ENCODE measurements at regions not wholly inside any gene's neighbourhood (a gene's known extent, or its start where the extent isn't known, plus 50 kb on each side); places are given as distances from the start of the nearest gene placed in this dataset.

DNA sequence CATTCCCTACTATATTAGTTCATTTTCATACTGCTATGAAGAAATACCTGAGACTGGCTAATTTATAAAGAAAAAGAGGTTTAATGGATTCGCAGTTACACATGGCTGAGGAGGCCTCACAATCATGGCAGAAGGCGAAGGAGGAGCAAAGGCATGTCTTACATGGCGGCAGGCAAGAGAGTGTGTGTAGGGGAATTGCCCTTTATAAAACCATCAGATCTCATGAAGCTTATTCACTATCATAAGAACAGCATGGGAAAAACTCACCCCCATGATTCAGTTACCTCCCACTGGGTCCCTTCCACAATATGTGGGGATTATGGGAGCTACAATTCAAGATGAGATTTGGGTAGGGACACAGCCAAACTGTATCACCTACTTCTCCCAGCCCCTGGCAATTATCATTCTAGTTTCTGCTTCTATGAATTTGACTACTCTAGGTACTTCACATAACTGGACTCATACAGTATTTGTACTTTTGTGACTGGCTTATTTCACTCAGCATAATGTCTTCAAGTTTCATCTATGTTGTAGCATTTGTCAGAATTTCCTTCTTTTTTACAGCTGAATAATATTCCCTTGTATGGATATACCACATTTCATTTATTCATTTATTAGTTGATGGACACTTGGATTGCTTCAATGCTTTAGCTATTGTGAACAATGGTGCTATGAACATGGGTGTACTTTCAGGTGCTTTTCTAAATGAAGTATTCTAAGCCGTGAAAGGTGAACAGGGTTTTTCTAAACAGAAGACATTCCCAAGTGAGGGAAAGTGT lies 219.5 kb upstream of the NUDT4 start:
- no peak for DNase-seq

DNA sequence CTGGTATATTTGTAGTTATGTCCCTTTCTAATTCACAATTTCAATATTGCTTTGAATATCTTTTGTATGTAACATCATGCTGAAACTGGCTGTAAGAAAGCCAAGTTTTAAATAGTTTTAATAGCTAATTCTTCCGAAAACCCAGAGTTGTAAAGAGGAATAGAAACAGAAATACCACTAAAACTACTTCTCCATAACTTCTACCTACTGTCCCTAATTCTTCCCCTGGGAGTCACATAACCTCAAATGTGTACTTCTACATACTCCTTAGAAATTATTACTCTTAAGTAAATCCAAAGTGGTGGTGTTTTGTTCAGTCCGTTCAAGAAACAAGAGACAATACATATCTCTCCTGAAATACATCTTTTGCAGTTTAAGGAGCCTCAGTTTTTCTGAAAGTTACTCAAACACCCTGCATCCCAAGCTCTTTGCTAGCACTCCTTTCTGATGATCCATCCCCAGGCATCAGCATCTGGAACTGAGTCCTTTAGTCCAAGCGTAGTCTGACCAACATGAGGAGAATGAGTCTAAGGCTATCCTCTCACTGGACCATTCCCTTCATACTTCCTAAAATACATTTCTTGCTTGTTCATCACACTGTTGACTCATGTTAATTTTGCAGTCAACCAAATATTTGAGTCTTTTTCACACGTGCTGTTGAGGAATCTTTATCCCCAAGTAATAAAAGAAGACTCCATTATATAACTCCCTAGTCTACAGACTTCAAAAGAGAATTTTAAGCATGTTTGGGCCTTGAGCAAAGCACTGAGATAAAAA lies 214.3 kb upstream of the NUDT4 start:
- no peak for DNase-seq

DNA sequence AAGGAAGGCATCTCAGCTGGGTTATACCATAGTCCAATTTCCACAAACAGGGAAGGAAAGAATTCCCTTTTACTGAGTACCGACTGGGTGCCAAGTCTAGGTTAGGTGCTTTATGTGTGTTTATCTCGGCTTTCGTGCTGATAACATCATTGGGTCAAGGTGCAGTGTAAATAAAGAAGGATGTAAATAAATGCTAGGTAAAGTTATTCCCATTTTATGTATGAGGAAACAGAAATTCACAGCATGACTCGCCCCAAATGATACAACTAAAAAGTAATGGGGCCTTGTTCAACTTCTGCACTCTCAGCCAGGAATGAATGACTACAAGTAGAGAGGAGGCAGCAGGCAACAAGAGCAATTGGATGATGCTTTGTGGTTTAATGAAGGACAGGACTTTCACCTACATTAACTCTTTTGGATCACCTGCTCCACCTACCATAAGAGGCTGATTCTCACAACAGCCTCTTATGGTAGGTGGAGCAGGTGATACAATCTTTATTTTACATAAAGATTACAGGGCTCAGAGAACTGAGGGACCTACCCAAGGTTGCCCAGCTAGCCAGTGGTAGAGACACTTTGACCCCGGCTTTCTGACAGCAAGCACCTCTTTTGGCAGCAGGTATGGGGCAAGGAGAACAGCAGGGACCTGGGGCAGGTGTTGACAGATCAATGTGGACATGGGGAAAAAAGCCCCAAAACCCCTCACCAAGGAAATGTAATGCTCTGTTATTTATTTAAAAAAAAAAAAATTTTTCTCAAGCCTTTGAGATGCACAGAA lies 213.4 kb upstream of the NUDT4 start:
- DNase-seq, result no peak

DNA sequence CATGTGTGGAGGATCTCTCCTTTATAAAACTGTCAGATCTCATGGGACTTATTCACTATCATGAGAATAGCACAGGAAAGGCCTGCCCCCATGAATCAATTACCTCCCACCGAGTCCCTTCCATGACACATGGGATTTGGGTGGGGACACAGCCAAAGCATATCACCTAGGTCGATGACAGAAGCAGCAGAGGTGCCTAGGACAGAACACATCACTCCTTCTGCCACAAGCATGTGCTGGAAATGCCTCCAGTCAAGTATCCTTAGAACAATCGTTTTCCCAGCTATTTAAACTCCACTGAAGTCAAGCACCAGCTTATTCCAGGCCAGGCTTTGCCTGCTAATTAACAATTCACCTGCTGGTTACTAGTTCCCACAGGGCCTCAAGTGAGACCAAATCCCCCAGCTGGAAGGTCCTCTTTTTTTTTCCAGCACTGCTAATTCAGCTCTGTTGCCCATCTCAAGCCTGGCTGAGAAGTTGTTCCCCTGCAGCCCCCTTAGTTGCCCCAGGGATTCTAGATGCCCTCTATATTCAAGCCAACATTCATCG lies 212.3 kb upstream of the NUDT4 start:
- no peak for DNase-seq

DNA sequence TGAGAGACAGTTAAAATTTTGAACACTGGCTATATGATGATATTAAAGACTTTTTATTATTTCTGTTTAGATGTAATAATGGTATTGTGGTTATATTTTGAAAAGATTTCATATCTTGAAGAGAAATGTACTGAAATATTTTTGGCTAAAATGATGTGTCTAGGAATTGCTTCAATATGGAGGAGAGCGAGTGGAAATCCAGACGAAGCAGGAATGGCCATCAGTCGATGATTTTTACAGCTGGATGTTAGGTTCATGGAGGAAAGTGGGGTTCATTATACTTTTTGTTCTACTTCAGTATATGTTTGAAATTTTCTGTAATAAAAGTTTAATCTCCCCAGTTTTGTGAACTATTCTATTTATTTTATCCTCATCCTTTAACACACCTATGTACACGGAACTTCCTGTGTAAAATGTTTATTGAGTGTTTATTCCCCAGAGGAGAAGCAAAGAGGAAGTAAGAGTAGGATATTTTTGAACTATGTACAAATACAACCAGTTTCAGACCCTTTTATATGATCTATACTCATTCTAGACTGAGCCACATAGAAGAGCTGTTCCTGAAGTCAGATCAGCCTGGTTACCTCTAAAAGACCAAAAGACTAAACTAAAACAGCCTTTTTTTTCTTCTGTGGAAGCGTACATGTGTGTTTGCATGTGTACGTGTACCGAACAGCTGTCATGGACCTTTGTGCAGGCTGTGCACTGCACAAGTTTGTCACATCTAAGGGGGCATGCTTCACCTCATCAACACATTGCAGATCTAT lies 211.0 kb upstream of the NUDT4 start:
- no peak for DNase-seq

DNA sequence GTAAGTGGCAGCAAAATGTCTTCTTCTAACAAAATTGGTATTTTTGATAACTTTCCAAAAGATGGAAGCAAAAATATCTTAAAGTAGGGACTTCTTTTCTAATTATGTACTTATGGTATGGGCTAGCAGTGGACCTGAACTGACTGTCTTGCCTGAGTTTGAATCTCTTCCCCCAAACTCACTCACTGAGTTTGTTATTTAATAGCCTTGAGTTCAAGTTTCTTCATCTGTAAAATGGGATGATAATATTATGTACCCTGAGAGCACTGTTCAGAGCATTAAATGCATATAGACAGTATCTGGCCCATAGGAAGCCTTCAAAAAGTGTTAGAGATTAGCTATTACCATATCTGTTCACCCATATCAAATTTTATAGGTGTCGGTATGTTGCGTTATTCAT lies 210.4 kb upstream of the NUDT4 start:
- no peak for DNase-seq

DNA sequence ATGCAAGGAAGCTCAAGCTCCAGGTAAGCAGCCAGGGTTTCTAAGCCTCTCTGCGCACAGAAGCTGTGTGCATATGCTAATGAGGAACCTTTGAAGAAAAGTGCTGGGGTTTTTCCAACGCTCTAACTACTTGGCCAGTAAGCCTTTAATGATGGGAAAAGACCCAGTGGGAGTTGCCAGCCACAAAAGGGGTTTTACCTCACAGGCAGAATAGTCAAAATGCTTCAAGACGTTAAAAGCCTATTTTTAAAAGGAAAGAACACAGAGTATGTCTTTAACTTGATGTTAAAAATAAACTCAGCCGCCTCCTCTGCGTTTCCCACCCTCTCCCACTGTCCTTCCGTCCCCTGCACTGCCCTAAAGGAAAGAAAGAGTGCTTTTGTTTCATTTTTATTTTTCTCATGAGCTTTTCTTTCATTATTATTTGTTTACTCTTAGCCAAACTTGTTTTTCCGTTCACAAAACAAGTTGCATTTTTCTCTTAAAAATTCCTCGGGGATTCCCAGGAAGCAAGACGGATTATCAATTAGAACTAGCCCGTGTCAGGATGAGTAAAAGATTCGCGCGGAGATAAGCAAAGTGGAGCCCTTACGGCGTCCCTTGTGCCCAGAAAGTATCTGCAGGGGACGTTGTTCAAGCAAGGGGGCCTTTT lies 209.8 kb upstream of the NUDT4 start:
- DNase-seq, result peak in 1 of 2 experiments; percentile 27

DNA sequence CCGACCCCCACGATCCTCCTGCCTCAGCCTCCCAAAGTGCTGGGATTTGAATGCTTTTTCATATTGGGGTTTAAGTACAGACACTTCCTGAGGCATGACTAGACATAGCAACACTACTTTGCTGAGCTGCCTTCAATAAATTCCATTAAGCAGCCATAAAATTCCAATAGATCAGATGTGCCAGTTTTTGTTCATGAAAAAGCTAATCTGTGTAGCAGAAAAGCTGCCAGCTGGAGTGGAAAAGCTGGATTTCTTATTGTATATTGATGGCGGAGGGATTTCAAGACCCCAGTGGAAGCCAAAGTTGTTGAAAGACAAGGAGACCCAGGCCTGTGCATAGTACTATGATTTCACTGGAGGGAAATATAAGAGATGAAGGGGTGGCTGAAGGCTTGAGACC lies 209.0 kb upstream of the NUDT4 start:
- no peak for DNase-seq

DNA sequence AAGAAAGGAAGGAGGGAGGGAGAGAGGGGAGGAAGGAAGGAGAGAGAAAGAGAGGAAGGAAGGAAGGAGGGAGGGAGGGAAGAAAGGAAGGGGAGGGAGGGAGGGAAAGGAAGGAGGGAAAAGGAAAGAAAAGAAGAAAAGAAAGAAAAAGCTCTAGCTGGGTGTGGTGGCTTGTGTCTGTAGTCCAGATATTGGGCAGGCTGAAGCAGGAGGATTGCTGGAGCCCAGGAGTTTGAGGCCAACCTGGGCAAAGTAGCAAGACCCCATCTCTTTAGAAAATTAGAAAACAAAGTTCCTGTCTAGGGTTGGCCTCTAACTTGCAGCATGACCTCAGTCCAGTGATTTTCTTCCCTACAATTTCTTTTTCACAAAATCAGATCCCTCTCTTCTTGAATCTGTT lies 208.2 kb upstream of the NUDT4 start:
- no peak for DNase-seq

DNA sequence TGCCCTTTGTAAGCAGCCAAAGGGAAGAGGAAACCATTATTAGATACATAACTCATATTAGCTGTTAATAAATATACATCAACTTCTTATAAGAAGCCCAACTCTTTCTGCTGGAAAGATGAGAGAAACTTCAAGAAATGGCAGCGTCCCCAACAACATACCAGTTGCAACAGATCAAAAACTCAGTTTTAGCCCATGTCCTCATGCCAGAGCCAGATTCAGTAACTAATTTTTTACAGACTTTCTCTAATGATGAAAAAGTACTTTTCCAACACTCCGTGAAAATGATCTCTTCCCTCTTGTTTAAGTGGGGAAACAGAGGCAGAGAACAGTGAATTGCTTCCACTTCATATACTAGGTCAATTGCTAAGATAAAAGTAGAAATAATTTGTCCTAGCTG lies 206.8 kb upstream of the NUDT4 start:
- no peak for DNase-seq

DNA sequence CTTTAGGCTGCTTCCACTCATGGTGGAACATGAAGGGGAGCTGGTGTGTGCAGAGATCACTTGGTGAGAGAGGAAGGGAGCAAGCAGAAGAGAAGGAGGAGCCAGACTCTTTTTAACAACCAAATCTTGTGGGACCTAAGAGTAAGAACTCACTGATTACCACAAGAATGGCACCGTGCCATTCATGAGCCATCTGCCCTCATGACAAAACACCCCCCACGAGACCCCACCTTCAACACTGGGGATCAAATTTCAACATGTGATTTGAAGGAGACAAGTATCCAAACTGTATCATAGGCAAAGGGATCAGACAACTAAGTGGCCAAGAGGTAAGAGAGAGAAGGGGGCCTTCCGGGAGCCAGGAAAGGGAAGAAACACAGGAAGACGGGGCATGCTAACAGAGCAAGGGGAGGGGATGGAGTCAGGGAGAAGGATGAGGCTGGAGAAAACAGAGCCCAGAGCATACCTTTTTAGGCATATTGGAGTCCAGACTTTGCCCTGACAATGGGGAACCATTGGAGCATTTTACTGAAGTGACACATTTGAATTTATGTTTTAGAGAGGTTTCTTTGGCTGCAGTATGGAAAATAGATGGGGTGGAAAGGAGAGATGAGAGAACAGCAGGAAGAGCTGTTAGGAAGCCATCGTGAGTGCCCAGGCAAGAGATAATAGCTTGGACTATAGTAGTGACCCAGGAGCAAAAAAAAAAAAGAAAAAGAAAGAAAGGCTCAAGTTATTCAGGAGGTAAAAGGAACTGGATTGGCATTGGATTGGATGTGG lies 204.4 kb upstream of the NUDT4 start:
- no peak for DNase-seq

DNA sequence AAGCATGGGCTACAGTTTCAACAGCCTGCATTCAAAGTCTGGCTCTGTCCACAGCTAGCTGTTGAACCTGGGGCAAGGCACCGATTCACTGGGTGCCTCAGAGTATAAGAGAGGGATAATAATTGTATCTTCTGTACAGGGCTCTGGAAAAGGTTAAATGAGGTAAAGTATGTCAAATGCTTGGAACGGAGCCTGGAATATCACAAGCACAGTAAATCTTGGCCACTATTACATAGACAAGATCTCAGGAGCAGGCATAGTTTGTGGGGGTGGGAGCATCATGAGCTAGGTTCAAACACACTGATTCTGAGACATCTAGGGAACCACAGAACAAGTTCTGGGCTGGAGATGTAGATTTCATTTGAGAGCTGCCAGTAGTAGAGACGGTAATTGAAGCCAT lies 203.7 kb upstream of the NUDT4 start:
- no peak for DNase-seq

DNA sequence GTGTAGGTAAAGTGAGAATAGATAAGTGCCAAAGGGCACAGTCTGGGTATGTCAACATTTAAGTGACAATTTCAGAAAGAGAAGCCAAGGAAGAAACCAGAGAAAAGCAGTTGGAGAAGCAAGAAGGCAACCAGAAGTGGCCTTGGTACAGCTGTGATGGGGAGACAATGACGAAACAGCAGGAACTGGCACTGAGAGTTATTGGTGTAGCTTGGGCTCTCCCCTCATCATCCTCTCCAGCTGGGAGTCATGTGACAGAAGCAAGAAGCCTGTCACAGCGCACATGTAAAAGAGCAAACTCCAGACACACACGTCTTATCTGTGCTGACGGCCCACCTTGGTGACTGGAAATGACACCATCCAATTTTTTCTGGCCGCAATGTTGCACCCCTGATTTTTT lies 203.3 kb upstream of the NUDT4 start:
- no peak for DNase-seq

DNA sequence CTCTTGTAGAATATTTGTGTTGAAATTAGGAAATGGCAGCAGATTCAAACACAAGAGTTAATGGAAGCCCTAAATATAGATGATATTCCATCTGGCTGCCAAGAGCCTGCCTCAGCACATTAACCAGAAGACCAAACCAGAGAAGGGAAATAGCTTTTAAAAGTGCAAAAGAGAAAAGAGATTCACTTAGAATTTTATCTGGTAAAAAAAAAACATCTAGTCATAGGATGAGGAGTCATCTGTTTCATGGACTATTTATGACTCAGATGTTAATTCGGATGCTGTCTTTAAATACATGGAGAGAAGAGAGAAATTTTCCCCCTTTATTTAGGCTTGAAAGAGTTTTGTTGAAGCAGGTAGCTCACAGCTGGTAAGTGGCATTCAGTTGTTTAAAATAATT lies 201.6 kb upstream of the NUDT4 start:
- DNase-seq, result no peak

DNA sequence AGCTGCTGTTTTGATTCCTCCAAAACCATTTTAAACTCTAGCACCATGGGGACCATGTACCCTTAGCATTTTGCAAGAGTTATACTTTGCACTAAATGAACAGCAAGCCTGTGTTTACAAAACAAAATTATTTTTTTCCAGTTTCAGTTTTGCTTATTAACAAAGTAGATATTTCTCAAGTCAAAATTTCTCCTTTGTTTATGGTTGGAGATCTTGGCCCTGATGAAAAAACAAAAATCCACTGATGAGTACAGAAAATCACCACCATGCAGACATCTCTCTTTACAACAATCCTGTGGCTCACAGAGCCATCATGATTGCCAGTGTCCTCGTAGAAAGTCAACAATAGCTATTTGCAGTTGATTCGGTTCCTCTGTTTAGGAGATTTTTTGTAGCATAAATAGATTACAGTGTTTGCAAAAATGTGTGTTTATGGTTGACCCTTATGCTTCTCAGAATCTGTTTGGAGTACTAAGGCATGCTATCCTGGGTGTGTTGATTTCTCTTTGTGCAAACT lies 201.1 kb upstream of the NUDT4 start:
- no peak for DNase-seq

DNA sequence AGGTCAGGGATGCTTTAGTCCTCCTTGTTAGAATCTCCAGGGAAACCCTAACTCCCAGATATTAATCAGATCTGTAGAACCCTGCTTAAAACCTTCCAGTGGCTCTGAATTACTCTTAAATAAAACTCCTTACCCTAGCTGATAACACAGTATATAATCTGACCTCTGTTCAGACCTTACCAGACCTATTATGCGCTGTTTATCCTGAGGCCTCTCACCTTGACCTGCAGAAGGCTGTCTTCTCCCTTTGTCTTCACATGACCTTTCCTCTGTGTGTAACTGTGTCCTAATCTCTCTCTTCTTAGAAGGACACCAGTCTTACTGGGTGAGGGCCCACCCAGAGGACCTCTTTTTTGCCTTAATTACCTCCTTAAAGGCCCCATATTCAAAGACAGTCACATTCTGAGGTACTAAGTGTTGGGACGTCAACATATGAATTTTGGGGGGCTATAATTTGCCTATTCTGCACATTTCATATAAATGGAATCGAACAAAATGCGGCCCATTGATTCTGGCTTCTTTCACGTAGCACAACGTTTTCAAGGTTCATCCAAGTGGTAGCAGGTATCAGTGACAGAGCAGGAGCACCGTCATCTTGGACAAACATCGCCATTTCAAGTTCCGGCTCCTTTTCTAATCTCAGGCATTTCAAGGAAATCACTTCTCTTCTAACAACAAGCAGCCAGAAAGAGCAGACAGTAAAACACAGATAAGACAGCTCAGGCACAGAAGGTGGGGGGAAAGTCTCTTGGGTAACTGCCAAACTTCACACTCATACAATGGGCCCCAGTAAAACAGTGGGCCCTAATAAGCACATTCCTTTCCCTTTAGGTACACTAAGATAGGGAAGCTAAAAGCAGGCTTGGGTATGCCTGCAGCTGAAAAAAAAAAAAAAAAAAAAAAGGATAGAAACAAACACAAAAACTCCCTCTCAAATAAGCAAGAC lies 200.2 kb upstream of the NUDT4 start:
- DNase-seq, result no peak

DNA sequence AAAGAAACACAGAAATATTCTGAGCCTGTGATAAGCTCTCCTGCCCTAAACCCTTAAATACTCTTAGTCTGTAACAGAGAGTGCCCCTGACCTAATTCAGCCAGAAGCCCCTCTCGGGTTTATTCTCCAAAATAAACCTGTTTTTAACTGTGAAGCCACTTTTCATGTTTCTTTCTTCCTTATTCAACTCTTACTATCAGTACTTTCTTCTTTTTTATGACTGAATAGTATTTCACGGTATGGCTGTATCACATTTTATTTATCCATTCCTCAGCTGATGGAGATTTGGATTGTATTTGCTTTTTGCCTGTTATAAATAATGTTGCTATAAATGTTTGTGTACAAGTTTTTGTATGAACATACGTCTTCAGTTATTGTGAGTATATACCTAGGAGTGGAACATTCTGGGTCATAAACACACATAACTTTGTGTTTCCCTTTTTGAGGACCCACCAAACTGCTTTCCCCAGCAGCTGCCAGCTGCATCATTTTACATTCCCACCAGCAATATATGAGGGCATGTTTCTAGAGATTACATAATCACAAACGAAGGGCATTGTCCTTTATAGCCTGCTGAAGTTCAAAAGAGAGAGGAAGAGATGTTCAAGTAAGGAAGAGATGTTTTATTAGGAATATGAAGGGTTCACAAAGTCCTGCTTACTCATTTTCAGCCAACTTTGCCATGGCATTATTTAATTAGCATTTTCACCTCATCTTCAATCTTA lies 199.4 kb upstream of the NUDT4 start:
- DNase-seq, result no peak

DNA sequence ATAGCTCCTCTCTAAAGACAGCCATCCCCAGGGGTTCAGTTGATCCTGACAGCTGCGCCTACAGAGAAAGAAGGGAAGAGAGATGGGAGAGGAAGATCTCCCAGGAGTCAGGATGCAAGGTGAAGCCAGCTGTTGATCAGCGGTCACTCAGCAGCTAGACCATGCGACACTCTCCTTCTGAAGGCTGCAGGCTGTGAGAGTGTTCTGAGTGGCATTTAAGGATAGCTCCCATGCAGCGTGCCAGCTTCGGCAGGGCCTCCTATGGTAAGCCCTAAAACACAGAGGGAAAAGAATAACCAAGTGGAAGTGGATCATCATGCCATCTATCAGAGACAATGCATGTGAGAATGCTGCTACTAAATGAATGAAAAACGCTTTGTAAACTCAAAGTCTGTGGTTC lies 197.9 kb upstream of the NUDT4 start:
- DNase-seq, result no peak

DNA sequence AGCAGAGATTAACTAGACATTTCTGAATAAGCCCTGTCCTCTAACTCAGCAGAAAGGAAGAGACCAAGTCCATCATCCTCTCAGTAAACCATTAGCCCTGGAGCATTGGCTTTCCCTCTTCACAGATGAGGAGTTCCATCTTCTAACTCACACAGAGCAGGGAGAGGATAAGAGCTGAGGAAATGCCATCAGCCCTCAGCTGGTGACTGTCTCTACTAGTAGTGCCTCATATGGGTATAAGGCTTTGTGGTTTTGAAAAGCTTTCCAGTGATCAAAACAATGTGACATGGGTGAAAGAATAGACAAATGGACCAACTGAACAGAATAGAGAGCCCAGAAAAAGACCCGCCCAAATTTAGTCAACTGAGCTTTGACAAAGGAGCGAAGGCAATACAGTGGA lies 197.2 kb upstream of the NUDT4 start:
- no peak for DNase-seq

Data from activated T-cell treated with anti-CD3 and anti-CD28 coated beads, Interleukin-2, amount 50 U/mL, for 48 hours (primary cell).